GM23248 (cell line): ENCODE measurements at regions not wholly inside any gene's neighbourhood (a gene's known extent, or its start where the extent isn't known, plus 50 kb on each side); places are given as distances from the start of the nearest gene placed in this dataset.

Experiments
- EZH2 ChIP-seq: fragments of 200-600 bp; sonication (generic); IDR thresholded peaks from 2 replicates; pipeline ENCODE4 v1.6.1; 2018; ENCODE audit warnings: antibody characterized with exemption, mild to moderate bottlenecking; ENCODE audit not compliant: insufficient read depth, poor library complexity, severe bottlenecking
- EZH2phosphoT487 ChIP-seq: fragments of 200-600 bp; sonication (generic); IDR thresholded peaks from 2 replicates; pipeline ENCODE4 v1.6.1; 2018; ENCODE audit warnings: antibody characterized with exemption, moderate library complexity, mild to moderate bottlenecking, low read depth; ENCODE audit not compliant: insufficient read depth

DNA sequence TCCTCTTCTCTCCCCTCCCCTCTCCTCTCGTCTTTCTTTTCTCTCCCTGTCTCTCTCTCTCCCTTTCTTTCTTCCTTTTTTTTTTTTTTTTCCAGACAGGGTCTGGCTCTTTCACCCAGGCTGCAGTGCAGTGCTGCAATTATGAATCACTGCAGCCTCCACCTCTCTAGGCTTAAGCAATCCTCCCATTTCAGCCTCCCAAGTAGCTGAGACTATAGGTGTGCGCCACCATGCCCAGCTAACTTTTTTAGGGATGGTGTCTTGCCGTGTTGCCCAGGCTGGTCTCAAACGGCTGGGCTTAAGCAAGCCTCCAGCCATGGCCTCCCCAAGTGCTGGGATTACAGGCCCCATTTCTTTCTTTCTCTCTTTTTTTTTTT, 59.9 kb upstream of the NCOA3 start:
- TF ChIP-seq EZH2phosphoT487 (no peak), EZH2 (no peak)
